Lung (tissue), 11 donors: ENCODE measurements at regions not wholly inside any gene's neighbourhood (a gene's known extent, or its start where the extent isn't known, plus 50 kb on each side); places are given as distances from the start of the nearest gene placed in this dataset.
"Not testable (repeated sequence)": the region's sequence is repeated elsewhere in the genome, so short reads cannot be mapped to it uniquely, and the experiment has no call there.

Source experiments
- ATAC-seq: fragments of 200-7000 bp; cut with Tn5 transposase; one replicate; pipeline ENCODE4 v1.9.1; 2020; ENCODE audit warnings: moderate number of reproducible peaks; ENCODE audit not compliant: insufficient read depth, low FRiP score
- DNase-seq, 3 donors: peaks; one replicate each; pipeline ENCODE4 v3.0.0-alpha.2; 2013 to 2017
- H3K27ac ChIP-seq, 2 donors: one replicate each; pipeline ENCODE4 v1.5.1; 2013; ENCODE audit warnings: mild to moderate bottlenecking in 2 of 2, moderate library complexity in 2 of 2, control low read depth in 1 of 2, inconsistent platforms in 1 of 2, low read depth in 1 of 2, low read length in 1 of 2
- H3K27me3 ChIP-seq, 3 donors: one replicate each; pipeline ENCODE4 v1.5.1; 2013; ENCODE audit warnings: low read length in 2 of 3; ENCODE audit not compliant: control insufficient read depth in 3 of 3, insufficient read depth in 3 of 3
- H3K36me3 ChIP-seq, 4 donors: one replicate each; pipeline ENCODE4 v1.5.1; 2013; ENCODE audit warnings: low read length in 4 of 4, mild to moderate bottlenecking in 1 of 4, moderate library complexity in 1 of 4; ENCODE audit not compliant: control insufficient read depth in 4 of 4, insufficient read depth in 4 of 4
- H3K4me1 ChIP-seq, 5 donors: one replicate each; pipeline ENCODE4 v1.5.1; 2013; ENCODE audit warnings: low read length in 5 of 5, mild to moderate bottlenecking in 2 of 5, moderate library complexity in 1 of 5; ENCODE audit not compliant: control insufficient read depth in 5 of 5, insufficient read depth in 5 of 5
- H3K4me3 ChIP-seq: one replicate; pipeline ENCODE4 v1.5.1; 2013; ENCODE audit warnings: mild to moderate bottlenecking, control low read depth, moderate library complexity
- H3K9ac ChIP-seq, 2 donors: one replicate each; pipeline ENCODE4 v1.5.1; 2013; ENCODE audit warnings: low read length in 2 of 2, control low read depth in 1 of 2; ENCODE audit not compliant: insufficient read depth in 1 of 2
- H3K9me3 ChIP-seq, 4 donors: one replicate each; pipeline ENCODE4 v1.5.1; 2013; ENCODE audit warnings: low read length in 3 of 4, mild to moderate bottlenecking in 1 of 4, moderate library complexity in 1 of 4; ENCODE audit not compliant: control insufficient read depth in 4 of 4, insufficient read depth in 3 of 4
- WGBS, 2 donors: extraction: QIAGEN DNeasy Blood & Tissue Kit; methylation state at CpG; one replicate each; pipeline ENCODE4 v1.1.7; 2013; 5-methylcytosine and 5-hydroxymethylcytosine counted together
- TF ChIP-seq, protein P1 (sequence below): IDR thresholded peaks from 2 replicates; pipeline ENCODE4 v1.5.1; 2012; ENCODE audit warnings: mild to moderate bottlenecking; ENCODE audit errors: control extremely low read depth, extremely low read depth
- donor health status: control.
- donor health status: control.
- donor health status: Bipolar disorder and iron deficiency.
- donor health status: healthy.
- donor health status: DM: yes; HTN: yes; CAD: no.

GRCh38 chr2:171266102-171266501 lies 105.4 kb upstream of the TLK1 start:
- Histone ChIP-seq H3K4me3 (no peak overlapping the region), H3K4me1 (no peaks in the 10 kb centered on the region), H3K9me3 (no peaks in the 10 kb centered on the region), H3K27me3 (no peaks in the 10 kb centered on the region), H3K9ac (no peak overlapping the region), H3K27ac (no peak overlapping the region), H3K36me3 (no peaks in the 10 kb centered on the region)
- ATAC-seq (no peak), DNase-seq (no peak)
- 54 to 62% methylated on average over 6 of the region's 6 CpGs for WGBS, 2 donors
- TF ChIP-seq, protein P1, sequence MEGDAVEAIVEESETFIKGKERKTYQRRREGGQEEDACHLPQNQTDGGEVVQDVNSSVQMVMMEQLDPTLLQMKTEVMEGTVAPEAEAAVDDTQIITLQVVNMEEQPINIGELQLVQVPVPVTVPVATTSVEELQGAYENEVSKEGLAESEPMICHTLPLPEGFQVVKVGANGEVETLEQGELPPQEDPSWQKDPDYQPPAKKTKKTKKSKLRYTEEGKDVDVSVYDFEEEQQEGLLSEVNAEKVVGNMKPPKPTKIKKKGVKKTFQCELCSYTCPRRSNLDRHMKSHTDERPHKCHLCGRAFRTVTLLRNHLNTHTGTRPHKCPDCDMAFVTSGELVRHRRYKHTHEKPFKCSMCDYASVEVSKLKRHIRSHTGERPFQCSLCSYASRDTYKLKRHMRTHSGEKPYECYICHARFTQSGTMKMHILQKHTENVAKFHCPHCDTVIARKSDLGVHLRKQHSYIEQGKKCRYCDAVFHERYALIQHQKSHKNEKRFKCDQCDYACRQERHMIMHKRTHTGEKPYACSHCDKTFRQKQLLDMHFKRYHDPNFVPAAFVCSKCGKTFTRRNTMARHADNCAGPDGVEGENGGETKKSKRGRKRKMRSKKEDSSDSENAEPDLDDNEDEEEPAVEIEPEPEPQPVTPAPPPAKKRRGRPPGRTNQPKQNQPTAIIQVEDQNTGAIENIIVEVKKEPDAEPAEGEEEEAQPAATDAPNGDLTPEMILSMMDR = no peak

DNA sequence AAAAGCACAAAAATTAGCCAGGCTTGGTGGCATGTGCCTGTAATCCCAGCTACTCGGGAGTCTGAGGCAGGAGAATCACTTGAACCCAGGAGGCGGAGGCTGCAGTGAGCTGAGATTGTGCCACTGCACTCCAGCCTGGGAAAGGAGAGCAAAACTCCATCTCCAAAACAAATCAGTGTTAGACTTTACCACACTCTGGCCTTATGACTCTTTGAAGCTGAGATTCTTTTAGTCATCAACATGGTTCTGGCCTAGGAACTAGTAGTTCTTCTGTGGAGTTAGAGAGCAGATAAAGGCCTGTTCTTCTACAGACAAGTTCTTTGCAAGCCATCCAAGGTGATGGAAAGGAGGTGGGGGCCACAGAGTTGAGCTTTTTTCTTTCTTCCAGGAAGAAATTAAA lies 100.8 kb upstream of the TLK1 start:
- DNase-seq, ATAC-seq, H3K4me1 ChIP-seq, H3K27me3 ChIP-seq, H3K27ac ChIP-seq, H3K9me3 ChIP-seq, H3K9ac ChIP-seq, H3K4me3 ChIP-seq, H3K36me3 ChIP-seq: not testable (repeated sequence)
- 96 to 100% methylated on average over 2 of the region's 2 CpGs for WGBS, 2 donors

DNA sequence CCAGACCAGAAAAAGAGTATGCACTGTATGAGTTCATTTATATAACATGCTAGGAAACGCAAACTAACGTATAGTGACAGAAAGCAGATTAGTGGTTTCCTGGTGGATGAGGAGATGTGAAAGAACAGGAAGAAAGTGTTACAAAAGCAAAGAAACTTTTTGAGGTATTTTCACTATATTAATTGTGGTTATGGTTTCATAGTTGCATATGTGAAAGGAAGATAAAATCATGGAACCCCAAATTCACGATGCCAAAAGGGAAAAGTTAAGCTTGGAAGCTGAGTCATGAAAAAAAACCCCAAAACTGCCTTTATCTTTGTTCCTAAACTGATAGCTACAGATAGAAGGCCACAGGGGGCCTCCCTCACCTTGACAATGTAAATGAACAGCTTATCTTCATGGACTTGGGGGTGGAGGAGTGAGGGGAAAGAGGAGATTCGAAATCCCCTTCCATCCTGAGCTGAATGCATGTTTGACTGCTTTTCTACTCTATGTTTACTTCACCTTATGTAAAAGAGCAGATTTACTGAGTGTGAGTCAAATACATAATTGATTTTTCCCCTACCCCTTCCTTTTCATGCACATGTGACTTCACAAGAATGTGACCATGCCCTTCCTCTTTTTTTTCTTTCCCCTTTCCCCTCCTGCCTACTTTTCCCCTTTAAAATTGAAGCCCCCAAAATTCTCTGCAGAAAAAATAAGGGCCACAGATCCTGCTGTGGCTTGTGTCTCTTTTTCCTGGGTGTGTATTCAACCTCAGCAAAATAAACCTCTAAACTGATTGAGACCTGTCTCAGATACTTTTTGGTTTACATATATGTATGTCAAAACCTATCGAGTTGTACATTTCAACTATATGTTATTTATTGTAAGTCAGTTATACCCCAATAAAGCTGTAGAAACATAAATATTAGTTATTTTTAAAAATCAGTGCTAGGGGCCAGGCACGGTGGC lies 100.1 kb upstream of the TLK1 start:
- no peaks in the 10 kb centered on the region for H3K27me3 ChIP-seq
- no peaks in the 10 kb centered on the region for H3K4me1 ChIP-seq
- ATAC-seq (no peak), DNase-seq (no peak)
- no peaks in the 10 kb centered on the region for H3K9me3 ChIP-seq
- H3K36me3 ChIP-seq = no peaks in the 10 kb centered on the region
- WGBS, 2 donors = 41 to 59% methylated on average over 6 of the region's 6 CpGs
- H3K27ac ChIP-seq = no peak overlapping the region
- TF ChIP-seq, protein P1 = no peak
- H3K9ac ChIP-seq = no peak overlapping the region
- H3K4me3 ChIP-seq = no peak overlapping the region

GRCh38 chr2:171254666-171255065 lies 94.0 kb upstream of the TLK1 start:
- Histone ChIP-seq H3K27me3 (no peaks in the 10 kb centered on the region), H3K36me3 (no peaks in the 10 kb centered on the region), H3K9ac (no peak overlapping the region), H3K4me1 (no peaks in the 10 kb centered on the region), H3K27ac (no peak overlapping the region), H3K4me3 (no peak overlapping the region), H3K9me3 (peaks cover 0 to 3% (median 0%) of the 10 kb centered on the region in 4 donors)
- TF ChIP-seq, protein P1 = no peak
- ATAC-seq (no peak), DNase-seq (no peak)
